ENCODE measurements at regions not wholly inside any gene's neighbourhood (a gene's known extent, or its start where the extent isn't known, plus 50 kb on each side); places are given as distances from the start of the nearest gene placed in this dataset.

DNA sequence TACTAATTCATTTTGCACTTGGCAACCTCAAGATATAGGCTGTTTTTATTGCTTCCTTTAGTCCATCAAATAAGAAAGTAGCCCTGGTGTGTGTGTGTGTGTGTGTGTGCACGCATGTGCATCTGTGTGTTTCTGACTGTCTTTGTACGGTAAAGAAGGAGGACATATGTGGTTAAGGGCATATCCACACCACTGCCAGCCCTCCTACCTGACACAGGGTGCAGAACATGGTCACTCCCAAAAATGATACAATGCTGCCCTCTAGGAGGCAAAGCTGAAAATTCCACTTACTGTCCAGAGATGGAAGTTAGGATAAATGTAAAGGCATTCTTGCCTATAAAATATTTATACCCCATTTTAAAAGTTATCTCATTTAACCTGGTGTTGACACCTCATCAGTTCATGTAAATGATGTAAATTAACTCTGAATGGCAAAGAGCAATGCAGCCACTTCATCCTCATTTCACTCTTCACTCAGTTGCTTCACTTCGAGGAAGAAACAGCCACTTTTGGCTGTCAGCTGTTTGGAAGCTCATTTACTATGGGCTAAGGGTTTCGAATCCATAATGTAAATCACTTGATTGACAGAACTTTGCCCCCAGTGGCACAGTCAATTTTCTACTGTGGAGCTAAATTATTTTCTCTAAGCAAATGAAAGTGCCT is 83.1 kb upstream of the MTNR1B start:
- TF ChIP-seq, protein P1, sequence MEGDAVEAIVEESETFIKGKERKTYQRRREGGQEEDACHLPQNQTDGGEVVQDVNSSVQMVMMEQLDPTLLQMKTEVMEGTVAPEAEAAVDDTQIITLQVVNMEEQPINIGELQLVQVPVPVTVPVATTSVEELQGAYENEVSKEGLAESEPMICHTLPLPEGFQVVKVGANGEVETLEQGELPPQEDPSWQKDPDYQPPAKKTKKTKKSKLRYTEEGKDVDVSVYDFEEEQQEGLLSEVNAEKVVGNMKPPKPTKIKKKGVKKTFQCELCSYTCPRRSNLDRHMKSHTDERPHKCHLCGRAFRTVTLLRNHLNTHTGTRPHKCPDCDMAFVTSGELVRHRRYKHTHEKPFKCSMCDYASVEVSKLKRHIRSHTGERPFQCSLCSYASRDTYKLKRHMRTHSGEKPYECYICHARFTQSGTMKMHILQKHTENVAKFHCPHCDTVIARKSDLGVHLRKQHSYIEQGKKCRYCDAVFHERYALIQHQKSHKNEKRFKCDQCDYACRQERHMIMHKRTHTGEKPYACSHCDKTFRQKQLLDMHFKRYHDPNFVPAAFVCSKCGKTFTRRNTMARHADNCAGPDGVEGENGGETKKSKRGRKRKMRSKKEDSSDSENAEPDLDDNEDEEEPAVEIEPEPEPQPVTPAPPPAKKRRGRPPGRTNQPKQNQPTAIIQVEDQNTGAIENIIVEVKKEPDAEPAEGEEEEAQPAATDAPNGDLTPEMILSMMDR (IDR thresholded peaks at IDR 0.05) = peak; percentile 58 to 66 (median 62)
- no peak for TF ChIP-seq POLR2A (IDR thresholded peaks at IDR 0.05)
